OCI-LY3 (cell line): ENCODE measurements at regions not wholly inside any gene's neighbourhood (a gene's known extent, or its start where the extent isn't known, plus 50 kb on each side); places are given as distances from the start of the nearest gene placed in this dataset.

Experiments used
- EZH2phosphoT487 ChIP-seq: fragments of 200-600 bp; shearing (Covaris generic); IDR thresholded peaks from 2 replicates; pipeline ENCODE4 v1.6.1; 2018; ENCODE audit warnings: antibody characterized with exemption, mixed run types, low read depth
- TF ChIP-seq, protein P1 (sequence below): fragments of 200-600, 300-600 bp; sonication (generic); IDR thresholded peaks from 2 replicates; pipeline ENCODE4 v1.5.1; 2014; ENCODE audit warnings: antibody characterized with exemption, low read length, low read depth

- TF ChIP-seq, protein P1, sequence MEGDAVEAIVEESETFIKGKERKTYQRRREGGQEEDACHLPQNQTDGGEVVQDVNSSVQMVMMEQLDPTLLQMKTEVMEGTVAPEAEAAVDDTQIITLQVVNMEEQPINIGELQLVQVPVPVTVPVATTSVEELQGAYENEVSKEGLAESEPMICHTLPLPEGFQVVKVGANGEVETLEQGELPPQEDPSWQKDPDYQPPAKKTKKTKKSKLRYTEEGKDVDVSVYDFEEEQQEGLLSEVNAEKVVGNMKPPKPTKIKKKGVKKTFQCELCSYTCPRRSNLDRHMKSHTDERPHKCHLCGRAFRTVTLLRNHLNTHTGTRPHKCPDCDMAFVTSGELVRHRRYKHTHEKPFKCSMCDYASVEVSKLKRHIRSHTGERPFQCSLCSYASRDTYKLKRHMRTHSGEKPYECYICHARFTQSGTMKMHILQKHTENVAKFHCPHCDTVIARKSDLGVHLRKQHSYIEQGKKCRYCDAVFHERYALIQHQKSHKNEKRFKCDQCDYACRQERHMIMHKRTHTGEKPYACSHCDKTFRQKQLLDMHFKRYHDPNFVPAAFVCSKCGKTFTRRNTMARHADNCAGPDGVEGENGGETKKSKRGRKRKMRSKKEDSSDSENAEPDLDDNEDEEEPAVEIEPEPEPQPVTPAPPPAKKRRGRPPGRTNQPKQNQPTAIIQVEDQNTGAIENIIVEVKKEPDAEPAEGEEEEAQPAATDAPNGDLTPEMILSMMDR, result no peak
- no peak for TF ChIP-seq EZH2phosphoT487
Observed at GRCh38 chr14:38040411-38040810, 167.3 kb upstream of the SSTR1 start.
